ENCODE measurements at regions not wholly inside any gene's neighbourhood (a gene's known extent, or its start where the extent isn't known, plus 50 kb on each side); places are given as distances from the start of the nearest gene placed in this dataset.

- no peak for TF ChIP-seq ZNF747 (CRISPR knock-in tag; IDR thresholded peaks at IDR 0.05; ENCODE audit: borderline replicate concordance)
- TF ChIP-seq ESRRA (CRISPR knock-in tag; IDR thresholded peaks at IDR 0.05; ENCODE audit: low read depth): no peak
- no peak for TF ChIP-seq MAFF (IDR thresholded peaks at IDR 0.05; ENCODE audit: low read depth, low read length)
- TF ChIP-seq NFYB (CRISPR knock-in tag; IDR thresholded peaks at IDR 0.05): no peak
- TF ChIP-seq, protein P1, sequence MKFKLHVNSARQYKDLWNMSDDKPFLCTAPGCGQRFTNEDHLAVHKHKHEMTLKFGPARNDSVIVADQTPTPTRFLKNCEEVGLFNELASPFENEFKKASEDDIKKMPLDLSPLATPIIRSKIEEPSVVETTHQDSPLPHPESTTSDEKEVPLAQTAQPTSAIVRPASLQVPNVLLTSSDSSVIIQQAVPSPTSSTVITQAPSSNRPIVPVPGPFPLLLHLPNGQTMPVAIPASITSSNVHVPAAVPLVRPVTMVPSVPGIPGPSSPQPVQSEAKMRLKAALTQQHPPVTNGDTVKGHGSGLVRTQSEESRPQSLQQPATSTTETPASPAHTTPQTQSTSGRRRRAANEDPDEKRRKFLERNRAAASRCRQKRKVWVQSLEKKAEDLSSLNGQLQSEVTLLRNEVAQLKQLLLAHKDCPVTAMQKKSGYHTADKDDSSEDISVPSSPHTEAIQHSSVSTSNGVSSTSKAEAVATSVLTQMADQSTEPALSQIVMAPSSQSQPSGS (CRISPR knock-in tag; IDR thresholded peaks at IDR 0.05): no peak
- TF ChIP-seq, protein P2, sequence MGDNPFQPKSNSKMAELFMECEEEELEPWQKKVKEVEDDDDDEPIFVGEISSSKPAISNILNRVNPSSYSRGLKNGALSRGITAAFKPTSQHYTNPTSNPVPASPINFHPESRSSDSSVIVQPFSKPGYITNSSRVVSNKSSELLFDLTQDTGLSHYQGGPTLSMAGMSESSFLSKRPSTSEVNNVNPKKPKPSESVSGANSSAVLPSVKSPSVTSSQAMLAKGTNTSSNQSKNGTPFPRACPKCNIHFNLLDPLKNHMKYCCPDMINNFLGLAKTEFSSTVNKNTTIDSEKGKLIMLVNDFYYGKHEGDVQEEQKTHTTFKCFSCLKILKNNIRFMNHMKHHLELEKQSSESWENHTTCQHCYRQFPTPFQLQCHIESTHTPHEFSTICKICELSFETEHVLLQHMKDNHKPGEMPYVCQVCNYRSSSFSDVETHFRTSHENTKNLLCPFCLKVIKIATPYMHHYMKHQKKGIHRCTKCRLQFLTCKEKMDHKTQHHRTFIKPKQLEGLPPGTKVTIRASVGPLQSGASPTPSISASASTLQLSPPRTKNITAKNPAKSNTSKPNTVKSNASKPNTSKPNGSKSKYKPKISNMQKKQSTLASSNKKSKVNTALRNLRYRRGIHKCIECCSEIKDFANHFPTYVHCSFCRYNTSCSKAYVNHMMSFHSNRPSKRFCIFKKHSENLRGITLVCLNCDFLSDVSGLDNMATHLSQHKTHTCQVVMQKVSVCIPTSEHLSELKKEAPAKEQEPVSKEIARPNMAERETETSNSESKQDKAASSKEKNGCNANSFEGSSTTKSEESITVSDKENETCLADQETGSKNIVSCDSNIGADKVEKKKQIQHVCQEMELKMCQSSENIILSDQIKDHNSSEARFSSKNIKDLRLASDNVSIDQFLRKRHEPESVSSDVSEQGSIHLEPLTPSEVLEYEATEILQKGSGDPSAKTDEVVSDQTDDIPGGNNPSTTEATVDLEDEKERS (CRISPR knock-in tag; IDR thresholded peaks at IDR 0.05): no peak
These were observed 150.1 kb upstream of the ARHGAP42 start for GRCh38 chr11:100536979-100537378.
